ENCODE measurements at regions not wholly inside any gene's neighbourhood (a gene's known extent, or its start where the extent isn't known, plus 50 kb on each side); places are given as distances from the start of the nearest gene placed in this dataset.

DNA sequence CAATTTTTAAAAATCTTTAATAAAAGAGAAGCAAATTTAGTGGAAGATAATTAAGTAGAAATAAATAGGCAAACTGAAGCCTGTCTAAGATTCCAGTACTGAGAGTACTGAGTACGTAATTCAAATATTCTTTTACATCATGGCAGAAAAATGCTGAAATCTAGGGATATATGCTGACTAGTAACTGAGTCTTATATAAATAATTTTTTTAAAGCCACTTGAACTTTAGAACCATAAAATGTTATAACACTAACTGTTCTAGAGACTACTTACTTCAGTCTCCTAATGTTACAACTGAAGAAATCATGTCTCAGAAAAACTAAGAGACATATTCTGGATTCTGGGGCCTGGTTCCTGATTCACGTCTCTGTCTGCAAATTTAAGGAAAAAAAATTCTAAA is 230.6 kb upstream of the PLEKHG7 start (continued):
- TF ChIP-seq RCOR1 (IDR thresholded peaks at IDR 0.05; ENCODE audit: low read depth, low read length) (no peak), ZFP36 (IDR thresholded peaks at IDR 0.05; ENCODE audit: borderline replicate concordance, partially characterized antibody) (no peak), EHMT2 (IDR thresholded peaks at IDR 0.05; ENCODE audit: low read depth) (no peak)

DNA sequence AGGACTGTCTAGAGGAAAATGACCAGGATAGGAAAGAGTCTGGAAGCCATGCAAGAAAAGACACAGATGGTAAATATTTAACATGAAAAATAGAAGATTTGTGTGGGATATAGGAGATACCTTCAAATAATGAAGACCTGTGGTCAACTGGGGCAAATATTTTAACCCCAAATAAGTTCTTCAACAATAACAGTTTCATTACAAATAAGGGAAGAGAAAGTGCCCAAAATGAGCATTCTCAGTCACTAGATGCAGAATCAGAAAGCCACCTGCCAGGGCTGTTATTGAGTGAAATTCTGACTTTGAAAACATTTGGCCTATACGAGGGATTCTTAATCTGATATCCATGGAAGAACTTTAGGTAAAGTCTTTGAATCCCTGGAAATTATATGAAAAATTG is 231.2 kb upstream of the PLEKHG7 start:
- no peaks in the 10 kb centered on the region for H3K9me3 ChIP-seq
- no peak overlapping the region for H3K4me3 ChIP-seq
- TF ChIP-seq RFX5 (IDR thresholded peaks at IDR 0.05), result no peak
- no peak for TF ChIP-seq NFE2L2 (conservative IDR thresholded peaks at IDR 0.05; ENCODE audit: low read length)
- no peak for TF ChIP-seq JUN (IDR thresholded peaks at IDR 0.05)
- TF ChIP-seq SREBF2 (IDR thresholded peaks at IDR 0.05), result no peak
- TF ChIP-seq TFCP2L1 (CRISPR knock-in tag; IDR thresholded peaks at IDR 0.05), result no peak
- TF ChIP-seq, protein P1, sequence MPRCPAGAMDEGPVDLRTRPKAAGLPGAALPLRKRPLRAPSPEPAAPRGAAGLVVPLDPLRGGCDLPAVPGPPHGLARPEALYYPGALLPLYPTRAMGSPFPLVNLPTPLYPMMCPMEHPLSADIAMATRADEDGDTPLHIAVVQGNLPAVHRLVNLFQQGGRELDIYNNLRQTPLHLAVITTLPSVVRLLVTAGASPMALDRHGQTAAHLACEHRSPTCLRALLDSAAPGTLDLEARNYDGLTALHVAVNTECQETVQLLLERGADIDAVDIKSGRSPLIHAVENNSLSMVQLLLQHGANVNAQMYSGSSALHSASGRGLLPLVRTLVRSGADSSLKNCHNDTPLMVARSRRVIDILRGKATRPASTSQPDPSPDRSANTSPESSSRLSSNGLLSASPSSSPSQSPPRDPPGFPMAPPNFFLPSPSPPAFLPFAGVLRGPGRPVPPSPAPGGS (IDR thresholded peaks at IDR 0.05), result no peak
- TF ChIP-seq KDM5A (IDR thresholded peaks at IDR 0.05), result no peak
- no peak for TF ChIP-seq FOSB (CRISPR knock-in tag; IDR thresholded peaks at IDR 0.05)
- no peak for TF ChIP-seq BHLHE40 (IDR thresholded peaks at IDR 0.05; ENCODE audit: low read depth, low read length)
- no peak for TF ChIP-seq NPAS2 (CRISPR knock-in tag; IDR thresholded peaks at IDR 0.05; ENCODE audit: borderline replicate concordance)
- TF ChIP-seq CBX8 (IDR thresholded peaks at IDR 0.05), result no peak
- TF ChIP-seq RARB (CRISPR knock-in tag; IDR thresholded peaks at IDR 0.05), result no peak
- FAIRE-seq (no peak), ATAC-seq (no peak), DNase-seq (ENCODE audit: low read depth in 1 of 2, low spot score in 1 of 2) (no peak)
- POLR2A ChIA-PET, result no interaction called here
- 80% methylated on average over 1 of the region's 1 CpG for WGBS (ENCODE audit: missing lambda C conversion rate)
- no peak overlapping the region for H3K4me2 ChIP-seq
- H3K27ac ChIP-seq, result no peak overlapping the region
- CTCF ChIA-PET, result no interaction called here
- peaks cover 23% of the 10 kb centered on the region for H3K4me1 ChIP-seq

DNA sequence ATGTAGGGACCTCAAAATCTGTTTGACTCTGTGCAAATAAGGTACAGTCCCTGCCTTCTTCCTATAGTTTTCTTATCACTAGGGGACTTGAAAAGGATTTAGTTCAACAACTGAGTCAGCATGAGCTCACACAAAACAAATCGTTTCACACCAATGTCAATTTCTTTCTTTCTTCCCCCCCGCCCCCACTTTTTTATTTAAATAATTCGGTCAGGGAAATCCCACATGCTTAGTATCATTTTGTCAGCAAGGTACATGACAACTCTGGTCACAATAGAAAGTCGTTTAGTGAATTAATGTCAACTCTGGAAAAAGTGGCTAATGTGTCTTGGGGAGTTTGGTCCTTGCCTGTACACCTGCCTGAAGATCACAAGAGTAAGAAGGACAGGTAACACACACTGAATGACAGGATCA is 232.2 kb upstream of the PLEKHG7 start:
- no peak for TF ChIP-seq RNF2 (IDR thresholded peaks at IDR 0.05; ENCODE audit: borderline replicate concordance, low read depth)
- no peak for TF ChIP-seq RAD21 (conservative IDR thresholded peaks at IDR 0.05 in 1 of 2, IDR thresholded peaks at IDR 0.05 in 1 of 2)
- TF ChIP-seq NR3C1 (IDR thresholded peaks at IDR 0.05), result no peak
- no peak for TF ChIP-seq HEYL (CRISPR knock-in tag; IDR thresholded peaks at IDR 0.05)
- TF ChIP-seq, protein P2, sequence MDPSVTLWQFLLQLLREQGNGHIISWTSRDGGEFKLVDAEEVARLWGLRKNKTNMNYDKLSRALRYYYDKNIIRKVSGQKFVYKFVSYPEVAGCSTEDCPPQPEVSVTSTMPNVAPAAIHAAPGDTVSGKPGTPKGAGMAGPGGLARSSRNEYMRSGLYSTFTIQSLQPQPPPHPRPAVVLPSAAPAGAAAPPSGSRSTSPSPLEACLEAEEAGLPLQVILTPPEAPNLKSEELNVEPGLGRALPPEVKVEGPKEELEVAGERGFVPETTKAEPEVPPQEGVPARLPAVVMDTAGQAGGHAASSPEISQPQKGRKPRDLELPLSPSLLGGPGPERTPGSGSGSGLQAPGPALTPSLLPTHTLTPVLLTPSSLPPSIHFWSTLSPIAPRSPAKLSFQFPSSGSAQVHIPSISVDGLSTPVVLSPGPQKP (IDR thresholded peaks at IDR 0.05; ENCODE audit: low read depth, low read length), result no peak
- no peak for TF ChIP-seq FOXS1 (CRISPR knock-in tag; IDR thresholded peaks at IDR 0.05)
- 29% methylated on average over 4 of the region's 4 CpGs for WGBS (ENCODE audit: missing lambda C conversion rate)
- DNase-seq (ENCODE audit: low read depth in 1 of 2, low spot score in 1 of 2), result no peak
- Histone ChIP-seq H3K4me2 (0 out of 3 replicates have a peak overlapping the region, but pooled peaks have one; percentile 21), H3K27ac (no peak overlapping the region), H3K9me3 (no peaks in the 10 kb centered on the region), H3K4me1 (peaks cover 23% of the 10 kb centered on the region), H3K4me3 (no peak overlapping the region)
- ATAC-seq, result no peak
- FAIRE-seq, result no peak
- ChIA-PET POLR2A (interaction anchor here (1.2 kb wide), 1 partner anchor 325 kb away, joined by 4 read pairs; the partner anchor contains the start of gene BTG1), CTCF (no interaction called here)

DNA sequence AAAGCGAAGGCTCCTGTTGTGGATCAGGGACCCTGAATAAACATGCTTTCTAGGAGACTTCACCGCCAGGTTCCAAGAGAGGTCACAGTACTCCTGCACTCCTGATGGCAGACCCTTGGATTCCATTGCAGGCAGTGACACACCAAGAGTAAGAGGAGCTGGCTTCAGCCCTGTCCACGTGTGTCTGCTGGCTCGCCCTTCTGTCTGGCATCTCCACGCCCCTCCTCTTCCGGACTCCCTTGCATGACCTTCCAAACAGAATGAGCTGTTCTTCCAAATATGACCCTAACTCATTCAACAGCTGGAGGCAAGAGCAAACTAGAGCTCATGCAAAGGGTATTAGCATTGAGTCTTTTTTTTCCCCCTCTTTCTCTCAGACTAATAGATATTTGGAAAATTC is 233.0 kb upstream of the PLEKHG7 start:
- Histone ChIP-seq H3K4me3 (no peak overlapping the region), H3K4me2 (0 out of 3 replicates have a peak overlapping the region, but pooled peaks have one; percentile 21), H3K4me1 (peaks cover 23% of the 10 kb centered on the region), H3K9me3 (no peaks in the 10 kb centered on the region), H3K27ac (peak overlapping the region in 1 of 2 experiments; percentile 51; a peak in 2 of 6 replicates)
- no peak for FAIRE-seq
- peak in 1 of 2 experiments; percentile 47 for DNase-seq (ENCODE audit: low read depth in 1 of 2, low spot score in 1 of 2)
- peak; percentile 50 to 80; a peak in 4 of 6 replicates for ATAC-seq
- POLR2A ChIA-PET, result interaction anchor here (1.2 kb wide), 1 partner anchor 324 kb away, joined by 4 read pairs; the partner anchor contains the start of gene BTG1
- CTCF ChIA-PET, result no interaction called here
- WGBS (ENCODE audit: missing lambda C conversion rate), result 43% methylated on average over 6 of the region's 6 CpGs
- TF ChIP-seq, protein P3, sequence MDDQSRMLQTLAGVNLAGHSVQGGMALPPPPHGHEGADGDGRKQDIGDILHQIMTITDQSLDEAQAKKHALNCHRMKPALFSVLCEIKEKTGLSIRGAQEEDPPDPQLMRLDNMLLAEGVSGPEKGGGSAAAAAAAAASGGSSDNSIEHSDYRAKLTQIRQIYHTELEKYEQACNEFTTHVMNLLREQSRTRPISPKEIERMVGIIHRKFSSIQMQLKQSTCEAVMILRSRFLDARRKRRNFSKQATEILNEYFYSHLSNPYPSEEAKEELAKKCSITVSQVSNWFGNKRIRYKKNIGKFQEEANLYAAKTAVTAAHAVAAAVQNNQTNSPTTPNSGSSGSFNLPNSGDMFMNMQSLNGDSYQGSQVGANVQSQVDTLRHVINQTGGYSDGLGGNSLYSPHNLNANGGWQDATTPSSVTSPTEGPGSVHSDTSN (IDR thresholded peaks at IDR 0.05), result no peak
- TF ChIP-seq JUNB (IDR thresholded peaks at IDR 0.05) (no peak), RNF2 (IDR thresholded peaks at IDR 0.05; ENCODE audit: borderline replicate concordance, low read depth) (no peak), TFCP2L1 (CRISPR knock-in tag; IDR thresholded peaks at IDR 0.05) (no peak), HOXB13 (CRISPR knock-in tag; IDR thresholded peaks at IDR 0.05; ENCODE audit: low read depth) (no peak), HEYL (CRISPR knock-in tag; IDR thresholded peaks at IDR 0.05) (no peak), EP300 (IDR thresholded peaks at IDR 0.05) (no peak), CHD2 (IDR thresholded peaks at IDR 0.05; ENCODE audit: low read length, partially characterized antibody) (no peak), SREBF2 (IDR thresholded peaks at IDR 0.05) (no peak), KDM5A (IDR thresholded peaks at IDR 0.05) (no peak), RFX5 (IDR thresholded peaks at IDR 0.05) (no peak), CHD4 (IDR thresholded peaks at IDR 0.05; ENCODE audit: borderline replicate concordance) (no peak)
- TF ChIP-seq, protein P4, sequence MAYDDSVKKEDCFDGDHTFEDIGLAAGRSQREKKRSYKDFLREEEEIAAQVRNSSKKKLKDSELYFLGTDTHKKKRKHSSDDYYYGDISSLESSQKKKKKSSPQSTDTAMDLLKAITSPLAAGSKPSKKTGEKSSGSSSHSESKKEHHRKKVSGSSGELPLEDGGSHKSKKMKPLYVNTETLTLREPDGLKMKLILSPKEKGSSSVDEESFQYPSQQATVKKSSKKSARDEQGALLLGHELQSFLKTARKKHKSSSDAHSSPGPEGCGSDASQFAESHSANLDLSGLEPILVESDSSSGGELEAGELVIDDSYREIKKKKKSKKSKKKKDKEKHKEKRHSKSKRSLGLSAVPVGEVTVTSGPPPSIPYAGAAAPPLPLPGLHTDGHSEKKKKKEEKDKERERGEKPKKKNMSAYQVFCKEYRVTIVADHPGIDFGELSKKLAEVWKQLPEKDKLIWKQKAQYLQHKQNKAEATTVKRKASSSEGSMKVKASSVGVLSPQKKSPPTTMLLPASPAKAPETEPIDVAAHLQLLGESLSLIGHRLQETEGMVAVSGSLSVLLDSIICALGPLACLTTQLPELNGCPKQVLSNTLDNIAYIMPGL (CRISPR knock-in tag; IDR thresholded peaks at IDR 0.05; ENCODE audit: borderline replicate concordance), result no peak

Data from A549 (cell line).